ENCODE measurements at regions not wholly inside any gene's neighbourhood (a gene's known extent, or its start where the extent isn't known, plus 50 kb on each side); places are given as distances from the start of the nearest gene placed in this dataset.

GRCh38 chr10:4456279-4456678 lies 369.7 kb upstream of the AKR1E2 start:
- TF ChIP-seq GATA2 (IDR thresholded peaks at IDR 0.05; ENCODE audit: low read depth, low read length) (no peak), GATA3 (IDR thresholded peaks at IDR 0.05; ENCODE audit: low read depth, low read length) (no peak)

All from SH-SY5Y (cell line).